ENCODE measurements at regions not wholly inside any gene's neighbourhood (a gene's known extent, or its start where the extent isn't known, plus 50 kb on each side); places are given as distances from the start of the nearest gene placed in this dataset.

- H3K27ac ChIP-seq, result no peak overlapping the region
- H3K36me3 ChIP-seq, result no peaks in the 10 kb centered on the region; the same call in none of the 2 replicates
- no peak overlapping the region for H3K4me2 ChIP-seq
- H3K9me3 ChIP-seq, result peaks cover 22% of the 10 kb centered on the region
- TF ChIP-seq Cebpa-rat (IDR thresholded peaks at IDR 0.05), result no peak
- no peaks in the 10 kb centered on the region for H4K20me1 ChIP-seq
- no peak overlapping the region for H3K4me3 ChIP-seq
- no peak overlapping the region for H3K9ac ChIP-seq
- H3K27me3 ChIP-seq, result no peaks in the 10 kb centered on the region
- H3K4me1 ChIP-seq, result peaks cover 10% of the 10 kb centered on the region
These were observed 159.5 kb downstream of the VRK1 start for GRCh38 chr14:96956464-96957239.

- no peaks in the 10 kb centered on the region for H3K27me3 ChIP-seq
- no peaks in the 10 kb centered on the region for H4K20me1 ChIP-seq
- no peak overlapping the region for H3K9ac ChIP-seq
- no peak overlapping the region for H3K4me2 ChIP-seq
- no peak for TF ChIP-seq Cebpa-rat (IDR thresholded peaks at IDR 0.05)
- peaks cover 24% of the 10 kb centered on the region for H3K4me1 ChIP-seq
- no peak overlapping the region for H3K4me3 ChIP-seq
- no peaks in the 10 kb centered on the region; the same call in none of the 2 replicates for H3K36me3 ChIP-seq
- peaks cover 32% of the 10 kb centered on the region for H3K9me3 ChIP-seq
- no peak overlapping the region for H3K27ac ChIP-seq
These were observed 160.9 kb downstream of the VRK1 start for GRCh38 chr14:96958057-96958456.

GRCh38 chr14:96959992-96960391 lies 162.8 kb downstream of the VRK1 start:
- Histone ChIP-seq H3K36me3 (no peaks in the 10 kb centered on the region; the same call in none of the 2 replicates), H3K27me3 (no peaks in the 10 kb centered on the region), H3K4me1 (peaks cover 30% of the 10 kb centered on the region)

GRCh38 chr14:96960598-96961116 lies 163.5 kb downstream of the VRK1 start:
- H4K20me1 ChIP-seq, result no peaks in the 10 kb centered on the region
- peaks cover 54% of the 10 kb centered on the region for H3K9me3 ChIP-seq
- H3K4me1 ChIP-seq, result peaks cover 27% of the 10 kb centered on the region
- no peak for TF ChIP-seq Cebpa-rat (IDR thresholded peaks at IDR 0.05)
- H3K4me3 ChIP-seq, result no peak overlapping the region
- H3K27me3 ChIP-seq, result no peaks in the 10 kb centered on the region
- H3K36me3 ChIP-seq, result no peaks in the 10 kb centered on the region; the same call in none of the 2 replicates
- H3K9ac ChIP-seq, result no peak overlapping the region
- no peak overlapping the region for H3K4me2 ChIP-seq
- H3K27ac ChIP-seq, result no peak overlapping the region

More at GRCh38 chr14:96959992-96960391, 162.8 kb downstream of the VRK1 start:
- no peak overlapping the region for H3K27ac ChIP-seq
- H3K9me3 ChIP-seq, result peaks cover 51% of the 10 kb centered on the region
- H4K20me1 ChIP-seq, result no peaks in the 10 kb centered on the region
- H3K4me3 ChIP-seq, result no peak overlapping the region
- no peak overlapping the region for H3K4me2 ChIP-seq
- no peak overlapping the region for H3K9ac ChIP-seq
- TF ChIP-seq Cebpa-rat (IDR thresholded peaks at IDR 0.05), result no peak

GRCh38 chr14:96961895-96962294 lies 164.7 kb downstream of the VRK1 start:
- Histone ChIP-seq H3K4me1 (peaks cover 29% of the 10 kb centered on the region), H3K4me2 (peak overlapping the region; percentile 72), H3K9me3 (peaks cover 57% of the 10 kb centered on the region), H3K27me3 (no peaks in the 10 kb centered on the region), H3K9ac (no peak overlapping the region), H3K4me3 (peak overlapping the region; percentile 49), H3K27ac (peak overlapping the region; percentile 80), H3K36me3 (no peaks in the 10 kb centered on the region; the same call in none of the 2 replicates), H4K20me1 (no peaks in the 10 kb centered on the region)
- TF ChIP-seq Cebpa-rat (IDR thresholded peaks at IDR 0.05), result no peak

GRCh38 chr14:96962337-96962736 lies 165.2 kb downstream of the VRK1 start:
- Histone ChIP-seq H3K4me2 (peak overlapping the region; percentile 72), H3K27ac (peak overlapping the region; percentile 80), H3K4me1 (peaks cover 29% of the 10 kb centered on the region)

GRCh38 chr14:96964726-96965415 lies 167.7 kb downstream of the VRK1 start:
- H3K4me2 ChIP-seq, result no peak overlapping the region
- no peak for TF ChIP-seq Cebpa-rat (IDR thresholded peaks at IDR 0.05)
- H3K9me3 ChIP-seq, result peaks cover 67% of the 10 kb centered on the region
- no peak overlapping the region for H3K4me3 ChIP-seq
- peaks cover 29% of the 10 kb centered on the region for H3K4me1 ChIP-seq
- H3K36me3 ChIP-seq, result no peaks in the 10 kb centered on the region; the same call in none of the 2 replicates
- no peaks in the 10 kb centered on the region for H3K27me3 ChIP-seq
- H4K20me1 ChIP-seq, result no peaks in the 10 kb centered on the region
- no peak overlapping the region for H3K9ac ChIP-seq
- no peak overlapping the region for H3K27ac ChIP-seq

More at GRCh38 chr14:96962337-96962736, 165.2 kb downstream of the VRK1 start:
- H3K9ac ChIP-seq, result no peak overlapping the region
- peak overlapping the region; percentile 49 for H3K4me3 ChIP-seq
- no peaks in the 10 kb centered on the region; the same call in none of the 2 replicates for H3K36me3 ChIP-seq
- peaks cover 59% of the 10 kb centered on the region for H3K9me3 ChIP-seq
- H4K20me1 ChIP-seq, result no peaks in the 10 kb centered on the region
- no peaks in the 10 kb centered on the region for H3K27me3 ChIP-seq
- TF ChIP-seq Cebpa-rat (IDR thresholded peaks at IDR 0.05), result no peak

GRCh38 chr14:96965885-96966595 lies 168.9 kb downstream of the VRK1 start:
- no peak overlapping the region for H3K4me3 ChIP-seq
- no peaks in the 10 kb centered on the region; the same call in 1 of the 2 replicates for H3K36me3 ChIP-seq
- H4K20me1 ChIP-seq, result no peaks in the 10 kb centered on the region
- no peak overlapping the region for H3K9ac ChIP-seq
- H3K4me1 ChIP-seq, result peaks cover 29% of the 10 kb centered on the region
- H3K4me2 ChIP-seq, result peak overlapping the region; percentile 17; the same call in 1 of the 2 replicates
- H3K27me3 ChIP-seq, result no peaks in the 10 kb centered on the region
- peaks cover 57% of the 10 kb centered on the region for H3K9me3 ChIP-seq
- no peak for TF ChIP-seq Cebpa-rat (IDR thresholded peaks at IDR 0.05)
- no peak overlapping the region for H3K27ac ChIP-seq

- Histone ChIP-seq H3K27ac (no peak overlapping the region), H3K4me3 (no peak overlapping the region), H3K36me3 (no peaks in the 10 kb centered on the region), H3K9me3 (peaks cover 43% of the 10 kb centered on the region), H3K4me2 (no peak overlapping the region), H3K27me3 (no peaks in the 10 kb centered on the region), H3K9ac (no peak overlapping the region), H3K4me1 (peaks cover 8% of the 10 kb centered on the region; the same call in 1 of the 2 replicates), H4K20me1 (no peaks in the 10 kb centered on the region)
- no peak for TF ChIP-seq Cebpa-rat (IDR thresholded peaks at IDR 0.05)
These were observed 177.9 kb downstream of the VRK1 start for GRCh38 chr14:96975116-96975515.

All from BLaER1 (cell line).